ENCODE measurements at regions not wholly inside any gene's neighbourhood (a gene's known extent, or its start where the extent isn't known, plus 50 kb on each side); places are given as distances from the start of the nearest gene placed in this dataset.

DNA sequence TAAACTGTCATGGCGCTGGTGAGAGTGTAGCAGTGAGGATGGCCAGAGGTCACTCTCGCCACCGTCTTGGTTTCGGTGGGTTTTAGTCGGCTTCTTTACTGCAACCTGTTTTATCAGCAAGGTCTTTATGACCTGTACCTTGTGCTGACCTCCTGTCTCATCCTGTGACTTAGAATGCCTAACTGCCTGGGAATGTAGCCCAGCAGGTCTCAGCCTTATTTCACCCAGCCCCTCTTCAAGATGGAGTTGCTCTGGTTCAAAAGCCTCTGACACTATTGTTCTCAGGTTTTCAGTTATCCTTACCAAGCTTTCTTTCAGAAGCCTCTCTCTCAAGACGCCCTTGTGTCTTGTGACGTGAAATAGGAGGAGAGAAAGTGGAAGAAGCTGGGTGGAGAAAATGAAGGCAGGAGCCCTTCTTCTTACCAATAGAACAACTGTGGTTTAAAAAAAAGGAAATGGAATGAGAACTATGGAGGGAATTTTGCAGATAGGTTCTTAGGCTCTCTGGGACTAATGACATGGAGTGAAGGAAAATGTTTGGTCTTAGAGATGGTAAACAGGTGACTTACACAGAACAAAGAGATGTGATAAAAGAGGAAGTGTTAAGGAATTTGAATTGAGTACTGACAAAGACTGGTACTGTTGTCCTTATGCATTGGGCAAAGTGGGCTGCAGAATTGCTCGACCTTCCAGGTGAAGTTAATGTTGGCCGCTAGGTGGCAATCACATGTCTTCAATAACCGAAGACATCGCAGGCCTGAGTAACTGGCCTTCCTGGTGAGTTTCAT is 133.3 kb upstream of the RAI14 start (continued):
- TF ChIP-seq ZNF518B (CRISPR knock-in tag; IDR thresholded peaks at IDR 0.05) (no peak), STAT5A (IDR thresholded peaks at IDR 0.05; ENCODE audit: borderline replicate concordance, low read length) (no peak), GATAD2A (IDR thresholded peaks at IDR 0.05) (no peak), RB1 (IDR thresholded peaks at IDR 0.05; ENCODE audit: low read depth) (peak; percentile 53; the same call in 1 of the 2 replicates), ARHGAP35 (IDR thresholded peaks at IDR 0.05; ENCODE audit: partially characterized antibody) (no peak), MCM5 (IDR thresholded peaks at IDR 0.05; ENCODE audit: low read depth) (no peak), NFXL1 (CRISPR knock-in tag; IDR thresholded peaks at IDR 0.05) (no peak), WHSC1 (IDR thresholded peaks at IDR 0.05; ENCODE audit: low read length) (no peak)
- TF ChIP-seq, protein P1, sequence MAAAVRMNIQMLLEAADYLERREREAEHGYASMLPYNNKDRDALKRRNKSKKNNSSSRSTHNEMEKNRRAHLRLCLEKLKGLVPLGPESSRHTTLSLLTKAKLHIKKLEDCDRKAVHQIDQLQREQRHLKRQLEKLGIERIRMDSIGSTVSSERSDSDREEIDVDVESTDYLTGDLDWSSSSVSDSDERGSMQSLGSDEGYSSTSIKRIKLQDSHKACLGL (CRISPR knock-in tag; IDR thresholded peaks at IDR 0.05; ENCODE audit: borderline replicate concordance, poor library complexity, severe bottlenecking) = no peak
- TF ChIP-seq, protein P2, sequence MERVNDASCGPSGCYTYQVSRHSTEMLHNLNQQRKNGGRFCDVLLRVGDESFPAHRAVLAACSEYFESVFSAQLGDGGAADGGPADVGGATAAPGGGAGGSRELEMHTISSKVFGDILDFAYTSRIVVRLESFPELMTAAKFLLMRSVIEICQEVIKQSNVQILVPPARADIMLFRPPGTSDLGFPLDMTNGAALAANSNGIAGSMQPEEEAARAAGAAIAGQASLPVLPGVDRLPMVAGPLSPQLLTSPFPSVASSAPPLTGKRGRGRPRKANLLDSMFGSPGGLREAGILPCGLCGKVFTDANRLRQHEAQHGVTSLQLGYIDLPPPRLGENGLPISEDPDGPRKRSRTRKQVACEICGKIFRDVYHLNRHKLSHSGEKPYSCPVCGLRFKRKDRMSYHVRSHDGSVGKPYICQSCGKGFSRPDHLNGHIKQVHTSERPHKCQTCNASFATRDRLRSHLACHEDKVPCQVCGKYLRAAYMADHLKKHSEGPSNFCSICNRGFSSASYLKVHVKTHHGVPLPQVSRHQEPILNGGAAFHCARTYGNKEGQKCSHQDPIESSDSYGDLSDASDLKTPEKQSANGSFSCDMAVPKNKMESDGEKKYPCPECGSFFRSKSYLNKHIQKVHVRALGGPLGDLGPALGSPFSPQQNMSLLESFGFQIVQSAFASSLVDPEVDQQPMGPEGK (CRISPR knock-in tag; IDR thresholded peaks at IDR 0.05; ENCODE audit: borderline replicate concordance) = no peak

Data from K562 (cell line).